NB4 (cell line): ENCODE measurements at regions not wholly inside any gene's neighbourhood (a gene's known extent, or its start where the extent isn't known, plus 50 kb on each side); places are given as distances from the start of the nearest gene placed in this dataset.

Source experiments
- DNase-seq: peaks from one replicate; pipeline ENCODE4 v3.0.0; 2010; ENCODE audit warnings: low read depth
- H3K4me3 ChIP-seq: one replicate; pipeline ENCODE4 v1.5.1; 2011; ENCODE audit warnings: mild to moderate bottlenecking, low read depth, low read length, moderate library complexity
- MYC ChIP-seq: IDR thresholded peaks from 2 replicates; pipeline ENCODE4 v1.6.1; 2011; ENCODE audit warnings: low read depth, low read length
- POLR2A ChIP-seq: IDR thresholded peaks from 2 replicates; pipeline ENCODE4 v1.6.1; 2011; ENCODE audit warnings: mild to moderate bottlenecking; ENCODE audit not compliant: insufficient read length; ENCODE audit errors: extremely low read depth
- TF ChIP-seq, protein P1 (sequence below): IDR thresholded peaks from 2 replicates; pipeline ENCODE4 v1.6.1; 2011; ENCODE audit warnings: low read depth, low read length
- TF ChIP-seq, protein P2 (sequence below): IDR thresholded peaks from one replicate; pipeline ENCODE4 v1.5.1; 2012; ENCODE audit warnings: low read depth, low read length

DNA sequence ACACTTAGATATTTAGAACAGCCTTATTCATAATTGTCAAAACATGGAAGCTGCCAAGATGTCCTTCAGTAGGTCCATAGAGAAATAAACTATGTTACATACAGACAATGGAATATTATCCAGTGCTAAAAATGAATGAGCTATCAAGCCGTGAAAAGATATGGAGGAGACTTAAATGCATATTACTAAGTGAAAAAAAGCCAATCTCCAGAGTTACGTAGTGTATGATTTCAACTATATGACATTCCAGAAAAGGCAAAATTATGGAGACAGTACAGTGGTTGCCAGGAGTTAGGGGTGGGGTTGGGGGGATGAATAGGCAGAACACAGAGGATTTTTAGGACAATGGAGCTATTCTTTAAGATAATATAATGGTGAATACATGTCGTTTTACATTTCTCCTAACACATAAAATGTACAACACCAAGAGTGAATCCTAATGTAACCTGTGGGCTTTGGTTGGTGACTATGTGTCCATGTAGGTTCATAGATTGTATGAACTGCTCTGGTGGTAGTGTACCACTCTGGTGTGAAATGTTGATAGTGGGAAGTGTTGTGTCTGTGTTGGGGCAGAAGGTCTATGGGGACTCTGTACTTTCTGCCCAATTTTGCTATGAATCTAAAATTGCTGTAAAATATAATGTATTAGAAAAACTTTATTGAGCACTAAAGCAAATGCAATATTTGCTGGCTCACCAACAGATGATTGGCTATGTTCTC is 122.6 kb downstream of the USP22 start:
- TF ChIP-seq POLR2A: no peak
- TF ChIP-seq, protein P1, sequence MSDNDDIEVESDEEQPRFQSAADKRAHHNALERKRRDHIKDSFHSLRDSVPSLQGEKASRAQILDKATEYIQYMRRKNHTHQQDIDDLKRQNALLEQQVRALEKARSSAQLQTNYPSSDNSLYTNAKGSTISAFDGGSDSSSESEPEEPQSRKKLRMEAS: no peak
- TF ChIP-seq MYC: no peak
- TF ChIP-seq, protein P2, sequence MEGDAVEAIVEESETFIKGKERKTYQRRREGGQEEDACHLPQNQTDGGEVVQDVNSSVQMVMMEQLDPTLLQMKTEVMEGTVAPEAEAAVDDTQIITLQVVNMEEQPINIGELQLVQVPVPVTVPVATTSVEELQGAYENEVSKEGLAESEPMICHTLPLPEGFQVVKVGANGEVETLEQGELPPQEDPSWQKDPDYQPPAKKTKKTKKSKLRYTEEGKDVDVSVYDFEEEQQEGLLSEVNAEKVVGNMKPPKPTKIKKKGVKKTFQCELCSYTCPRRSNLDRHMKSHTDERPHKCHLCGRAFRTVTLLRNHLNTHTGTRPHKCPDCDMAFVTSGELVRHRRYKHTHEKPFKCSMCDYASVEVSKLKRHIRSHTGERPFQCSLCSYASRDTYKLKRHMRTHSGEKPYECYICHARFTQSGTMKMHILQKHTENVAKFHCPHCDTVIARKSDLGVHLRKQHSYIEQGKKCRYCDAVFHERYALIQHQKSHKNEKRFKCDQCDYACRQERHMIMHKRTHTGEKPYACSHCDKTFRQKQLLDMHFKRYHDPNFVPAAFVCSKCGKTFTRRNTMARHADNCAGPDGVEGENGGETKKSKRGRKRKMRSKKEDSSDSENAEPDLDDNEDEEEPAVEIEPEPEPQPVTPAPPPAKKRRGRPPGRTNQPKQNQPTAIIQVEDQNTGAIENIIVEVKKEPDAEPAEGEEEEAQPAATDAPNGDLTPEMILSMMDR: no peak
- no peak overlapping the region for H3K4me3 ChIP-seq
- DNase-seq: no peak

DNA sequence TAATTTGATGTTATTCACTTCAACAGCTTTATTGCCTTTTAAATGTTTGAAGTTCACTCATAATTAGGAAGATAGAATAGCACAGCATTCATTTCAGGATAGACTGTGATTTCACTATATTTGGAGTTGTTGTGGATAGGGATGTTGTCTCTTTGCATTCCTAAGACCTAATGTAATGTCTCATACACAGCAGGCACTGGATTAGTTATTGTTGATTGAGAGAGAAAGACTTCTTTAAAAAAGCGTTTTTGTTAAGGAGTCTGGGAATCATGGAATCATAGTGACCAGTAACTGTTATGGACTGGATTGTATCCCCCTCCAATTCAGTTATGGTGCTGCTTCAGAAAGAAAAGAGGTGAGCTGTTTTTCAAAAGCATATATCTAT is 122.0 kb downstream of the USP22 start:
- DNase-seq: no peak

DNA sequence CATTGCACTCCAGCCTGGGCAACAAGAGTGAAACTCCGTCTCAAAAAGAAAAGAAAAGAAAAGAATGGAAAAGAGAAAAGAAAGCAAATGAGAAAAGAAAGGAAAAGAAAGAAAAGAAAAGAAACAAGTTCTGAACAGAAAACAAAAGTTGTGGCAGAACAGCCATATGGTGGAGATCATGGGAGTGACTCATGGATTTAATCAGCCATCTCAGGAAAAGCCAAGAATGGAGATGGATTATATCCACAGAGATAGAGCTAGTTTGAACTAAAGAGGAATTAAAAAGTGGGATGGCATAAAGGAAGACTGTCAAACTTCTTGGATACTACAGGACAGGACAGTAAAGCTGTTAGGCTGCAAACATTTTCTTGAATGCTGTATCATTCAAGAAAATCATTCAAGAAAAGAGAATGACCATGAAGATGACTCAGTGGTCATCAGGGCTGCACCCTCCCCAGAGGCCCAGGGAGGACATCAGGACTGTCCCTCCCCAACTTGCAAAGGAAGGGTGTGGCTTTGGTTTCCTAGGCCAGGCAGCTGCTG is 120.6 kb downstream of the USP22 start:
- no peak overlapping the region for H3K4me3 ChIP-seq
- TF ChIP-seq, protein P2: no peak
- TF ChIP-seq POLR2A (no peak), MYC (no peak)
- TF ChIP-seq, protein P1: no peak
- DNase-seq: no peak

More for the DNA sequence above, 122.0 kb downstream of the USP22 start:
- no peak overlapping the region for H3K4me3 ChIP-seq
- TF ChIP-seq, protein P1: no peak
- TF ChIP-seq POLR2A (no peak), MYC (no peak)
- TF ChIP-seq, protein P2: no peak

DNA sequence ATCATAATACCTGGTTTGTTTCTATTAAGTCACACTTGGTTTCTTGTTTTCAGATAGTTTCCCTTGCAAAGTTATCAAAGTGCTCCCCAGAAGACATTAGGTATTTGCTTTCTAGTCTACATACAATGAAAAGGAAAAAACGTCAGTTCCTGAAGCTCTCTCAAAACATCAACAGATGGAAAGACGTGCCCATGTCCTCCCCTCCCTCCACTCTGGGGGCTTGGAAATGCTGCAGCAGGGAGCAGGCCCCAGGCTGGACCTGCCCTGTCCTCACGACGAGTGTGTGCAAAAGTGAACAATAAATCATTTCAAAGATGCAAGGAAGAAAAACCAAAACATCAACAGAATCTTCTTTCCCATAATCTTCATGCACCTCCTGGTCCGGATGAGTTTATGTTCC is 118.5 kb downstream of the USP22 start:
- H3K4me3 ChIP-seq: no peak overlapping the region
- TF ChIP-seq MYC (no peak), POLR2A (no peak)
- TF ChIP-seq, protein P1: no peak
- TF ChIP-seq, protein P2: no peak
- no peak for DNase-seq

DNA sequence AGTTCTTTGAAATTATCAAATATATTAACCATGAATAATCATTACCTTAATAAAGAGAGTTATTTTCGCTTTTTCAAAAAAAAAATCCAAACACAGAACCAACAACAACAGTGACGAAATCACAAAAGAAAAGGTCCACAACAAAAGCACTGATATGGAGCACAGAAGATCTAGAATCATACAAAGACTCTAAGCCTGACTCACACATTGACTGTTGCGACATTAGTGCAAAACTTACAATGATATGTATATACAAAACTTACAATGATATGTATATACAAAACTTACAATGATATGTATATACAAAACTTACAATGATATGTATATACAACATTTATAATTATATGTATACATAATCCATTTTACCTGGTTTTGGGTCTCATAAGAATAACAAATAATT is 117.7 kb downstream of the USP22 start:
- H3K4me3 ChIP-seq: no peak overlapping the region
- peak; percentile 27 for DNase-seq
- TF ChIP-seq MYC: no peak
- TF ChIP-seq, protein P2: no peak
- TF ChIP-seq, protein P1: no peak
- TF ChIP-seq POLR2A: no peak

DNA sequence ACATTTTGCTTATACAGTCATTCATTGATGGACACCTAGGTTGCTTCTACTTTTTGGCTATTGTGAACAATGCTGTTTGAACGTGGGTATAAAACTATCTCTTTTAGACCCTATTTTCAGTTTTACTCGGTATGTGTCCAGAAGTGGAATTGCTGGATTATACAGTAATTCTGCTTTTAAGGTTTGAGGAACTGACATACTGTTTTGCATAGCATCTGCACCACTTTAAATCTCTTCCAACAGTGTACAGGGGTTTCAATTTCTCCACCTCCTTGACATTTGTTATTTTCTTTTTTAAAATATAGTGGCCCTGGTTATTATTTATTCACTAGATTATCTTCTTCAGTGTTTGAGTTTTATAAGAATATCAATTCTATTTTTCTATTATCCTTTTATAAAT is 116.9 kb downstream of the USP22 start:
- no peak for TF ChIP-seq MYC
- TF ChIP-seq, protein P2: no peak
- no peak for TF ChIP-seq POLR2A
- TF ChIP-seq, protein P1: no peak
- DNase-seq: no peak
- no peak overlapping the region for H3K4me3 ChIP-seq
